Activated naive CD4-positive, alpha-beta T cell treated with anti-CD3 and anti-CD28 coated beads for 36 hours (primary cell): ENCODE measurements at regions not wholly inside any gene's neighbourhood (a gene's known extent, or its start where the extent isn't known, plus 50 kb on each side); places are given as distances from the start of the nearest gene placed in this dataset.
"Not testable (repeated sequence)": the region's sequence is repeated elsewhere in the genome, so short reads cannot be mapped to it uniquely, and the experiment has no call there.

Experiments
- CTCF ChIA-PET: fragments of 350-600 bp; sonication (Branson Sonifier 250); formaldehyde crosslinking; loops from one replicate; lab custom pipeline; 2021; ENCODE audit warnings: antibody characterized with exemption; lab: Charles Lee
- DNase-seq: peaks from one replicate; pipeline ENCODE4 v3.0.0-alpha.2; 2020
- H3K27ac Mint-ChIP-seq: one replicate; pipeline ENCODE4 v1.8.0; 2021; ENCODE audit warnings: mild to moderate bottlenecking, mixed read lengths
- H3K27me3 Mint-ChIP-seq: one replicate; pipeline ENCODE4 v1.8.0; 2021; ENCODE audit warnings: low read depth, mixed read lengths
- H3K36me3 Mint-ChIP-seq: one replicate; pipeline ENCODE4 v1.8.0; 2021; ENCODE audit warnings: low read depth, mixed read lengths
- H3K4me1 Mint-ChIP-seq: one replicate; pipeline ENCODE4 v1.8.0; 2021; ENCODE audit warnings: low read depth, mixed read lengths
- H3K4me3 Mint-ChIP-seq: one replicate; pipeline ENCODE4 v1.8.0; 2021; ENCODE audit warnings: mild to moderate bottlenecking, moderate library complexity, mixed read lengths
- H3K9me3 Mint-ChIP-seq: one replicate; pipeline ENCODE4 v1.8.0; 2021; ENCODE audit warnings: mixed read lengths
- intact Hi-C: fragments of 100-400 bp; cut with micrococcal nuclease; formaldehyde crosslinking; loops from one replicate; pipeline ENCODE4 v1.15.1; 2023

DNA sequence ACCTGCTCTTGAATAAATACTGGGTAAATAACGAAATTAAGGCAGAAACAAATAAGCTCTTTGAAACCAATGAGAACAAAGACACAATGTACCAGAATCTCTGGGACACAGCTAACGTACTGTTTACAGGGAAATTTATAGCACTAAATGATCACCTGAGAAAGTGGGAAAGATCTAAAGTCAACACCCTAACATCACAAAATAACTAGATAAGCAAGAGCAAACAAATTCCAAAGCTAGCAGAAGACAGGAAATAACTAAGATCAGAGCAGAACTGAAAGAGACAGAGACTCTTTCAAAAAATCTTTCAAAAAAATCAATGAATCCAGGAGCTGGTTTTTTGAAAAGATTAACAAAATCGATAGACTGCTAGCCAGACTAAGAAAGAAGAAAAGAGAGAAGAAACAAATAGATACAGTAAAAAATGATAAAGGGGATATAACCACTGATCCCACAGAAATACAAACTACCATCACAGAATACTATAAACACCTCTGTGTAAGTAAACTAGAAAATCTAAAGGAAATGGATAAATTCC is 487.5 kb downstream of the CHSY3 start:
- H3K4me3 Mint-ChIP-seq, H3K4me1 Mint-ChIP-seq, DNase-seq, CTCF ChIA-PET, H3K27ac Mint-ChIP-seq, H3K27me3 Mint-ChIP-seq, intact Hi-C loops, H3K36me3 Mint-ChIP-seq, H3K9me3 Mint-ChIP-seq: not testable (repeated sequence)

- H3K4me1 Mint-ChIP-seq = no peaks in the 10 kb centered on the region
- no peak for DNase-seq
- no peak overlapping the region for H3K27ac Mint-ChIP-seq
- H3K4me3 Mint-ChIP-seq = no peak overlapping the region
- no peaks in the 10 kb centered on the region for H3K27me3 Mint-ChIP-seq
- H3K9me3 Mint-ChIP-seq = no peaks in the 10 kb centered on the region
- intact Hi-C loops = no loop called here
- no peaks in the 10 kb centered on the region for H3K36me3 Mint-ChIP-seq
- CTCF ChIA-PET = no interaction called here
Measured at GRCh38 chr5:130386155-130386554, 481.9 kb downstream of the CHSY3 start.

DNA sequence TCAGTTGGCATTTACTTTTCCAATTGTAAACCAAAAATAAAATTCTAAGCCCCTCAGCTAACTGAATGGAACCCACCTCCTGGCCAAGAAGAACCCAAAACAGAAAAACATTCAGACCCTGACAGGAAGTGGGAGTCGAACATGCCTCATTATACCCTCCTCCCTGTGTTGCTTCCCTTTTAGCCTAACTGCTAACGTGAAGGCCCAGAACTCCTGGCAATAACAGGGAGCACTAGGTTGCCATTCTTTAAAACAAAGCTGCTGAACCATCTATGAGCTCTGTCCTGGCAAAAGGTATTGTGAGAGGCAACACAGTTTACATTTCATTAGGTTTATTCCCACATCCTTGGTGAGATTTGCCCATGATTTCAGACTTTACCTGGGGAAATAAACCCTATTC is 481.4 kb downstream of the CHSY3 start:
- Mint-ChIP-seq H3K4me1 (no peaks in the 10 kb centered on the region), H3K27ac (no peak overlapping the region), H3K4me3 (no peak overlapping the region), H3K27me3 (peaks cover 1% of the 10 kb centered on the region), H3K36me3 (no peaks in the 10 kb centered on the region), H3K9me3 (no peaks in the 10 kb centered on the region)
- intact Hi-C loops = no loop called here
- no peak for DNase-seq
- CTCF ChIA-PET = no interaction called here

- Mint-ChIP-seq H3K4me3 (no peak overlapping the region), H3K27me3 (peaks cover 2% of the 10 kb centered on the region), H3K36me3 (no peaks in the 10 kb centered on the region), H3K27ac (no peak overlapping the region), H3K9me3 (no peaks in the 10 kb centered on the region), H3K4me1 (no peaks in the 10 kb centered on the region)
- DNase-seq = no peak
- intact Hi-C loops = no loop called here
- CTCF ChIA-PET = interaction anchor here (0.7 to 0.9 kb wide), 2 partner anchors 11 to 28 kb away, joined by 4 read pairs; no protein-coding TSS in a partner anchor
Measured at GRCh38 chr5:130365956-130366355, 461.7 kb downstream of the CHSY3 start.

DNA sequence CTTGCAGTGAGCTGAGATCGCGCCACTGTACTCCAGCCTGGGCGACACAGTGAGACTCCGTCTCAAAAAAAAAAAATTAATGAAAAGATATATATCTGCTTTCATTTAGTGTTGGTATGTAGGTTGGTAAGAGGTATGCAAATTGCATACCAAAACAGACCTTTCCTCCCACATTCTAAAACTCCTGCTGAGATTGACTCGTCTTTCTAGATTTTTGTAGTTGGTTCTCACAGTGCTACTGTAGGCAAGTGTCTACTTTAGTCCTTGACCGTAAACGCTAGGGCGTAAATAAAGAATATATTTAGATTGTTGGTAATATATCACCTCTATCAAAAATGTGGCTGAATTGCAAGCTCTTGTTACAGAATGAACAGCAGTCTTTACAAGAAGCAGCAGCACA is 445.9 kb downstream of the CHSY3 start:
- Mint-ChIP-seq H3K4me3 (no peak overlapping the region), H3K36me3 (no peaks in the 10 kb centered on the region), H3K9me3 (no peaks in the 10 kb centered on the region), H3K27me3 (peaks cover 4% of the 10 kb centered on the region), H3K27ac (no peak overlapping the region), H3K4me1 (no peaks in the 10 kb centered on the region)
- intact Hi-C loops = no loop called here
- CTCF ChIA-PET = no interaction called here
- DNase-seq = no peak

DNA sequence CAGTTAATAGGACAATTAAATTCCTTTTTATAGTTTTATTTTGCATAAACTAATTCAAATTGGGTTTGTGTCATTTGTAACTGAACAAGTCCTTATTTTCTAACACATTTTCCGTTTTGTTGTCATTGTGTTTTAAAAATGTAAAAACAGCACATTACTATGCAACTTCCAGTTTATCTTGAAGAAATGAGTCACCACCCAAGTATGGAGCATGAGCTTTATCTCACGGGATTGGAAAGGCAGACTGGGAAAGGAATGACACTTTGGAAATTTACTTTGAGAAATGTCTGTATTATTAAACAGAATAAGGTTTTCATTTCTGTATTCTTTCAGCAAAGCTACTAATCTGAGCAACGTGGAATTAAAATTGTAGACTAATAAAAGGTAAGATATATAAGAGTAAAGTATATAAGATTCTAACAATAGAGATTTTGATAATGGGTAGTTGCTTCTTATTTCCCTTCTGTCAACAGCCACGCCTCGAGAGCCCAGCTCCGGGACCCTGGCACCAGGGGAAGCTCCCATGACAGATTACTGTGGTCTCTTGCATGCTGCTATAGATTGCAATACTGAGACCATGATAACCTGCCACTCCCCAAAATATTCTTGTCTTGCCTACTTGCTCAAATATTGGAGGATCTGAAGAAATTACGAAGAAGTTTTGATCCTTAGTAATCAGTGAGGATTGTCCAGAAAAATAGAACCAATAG is 433.1 kb downstream of the CHSY3 start:
- Mint-ChIP-seq H3K4me1 (no peaks in the 10 kb centered on the region), H3K9me3 (no peaks in the 10 kb centered on the region), H3K27me3 (peaks cover 2% of the 10 kb centered on the region), H3K27ac (no peak overlapping the region), H3K4me3 (no peak overlapping the region), H3K36me3 (no peaks in the 10 kb centered on the region)
- CTCF ChIA-PET = interaction anchor here (0.6 kb wide), 1 partner anchor 29 kb away, joined by 4 read pairs; no protein-coding TSS in a partner anchor
- intact Hi-C loops = no loop called here
- no peak for DNase-seq

- CTCF ChIA-PET = no interaction called here
- no peak overlapping the region for H3K27ac Mint-ChIP-seq
- H3K4me1 Mint-ChIP-seq = no peaks in the 10 kb centered on the region
- DNase-seq = no peak
- H3K9me3 Mint-ChIP-seq = no peaks in the 10 kb centered on the region
- no peak overlapping the region for H3K4me3 Mint-ChIP-seq
- peaks cover 2% of the 10 kb centered on the region for H3K27me3 Mint-ChIP-seq
- no peaks in the 10 kb centered on the region for H3K36me3 Mint-ChIP-seq
- intact Hi-C loops = no loop called here
Measured at GRCh38 chr5:130335117-130335516, 430.9 kb downstream of the CHSY3 start.

DNA sequence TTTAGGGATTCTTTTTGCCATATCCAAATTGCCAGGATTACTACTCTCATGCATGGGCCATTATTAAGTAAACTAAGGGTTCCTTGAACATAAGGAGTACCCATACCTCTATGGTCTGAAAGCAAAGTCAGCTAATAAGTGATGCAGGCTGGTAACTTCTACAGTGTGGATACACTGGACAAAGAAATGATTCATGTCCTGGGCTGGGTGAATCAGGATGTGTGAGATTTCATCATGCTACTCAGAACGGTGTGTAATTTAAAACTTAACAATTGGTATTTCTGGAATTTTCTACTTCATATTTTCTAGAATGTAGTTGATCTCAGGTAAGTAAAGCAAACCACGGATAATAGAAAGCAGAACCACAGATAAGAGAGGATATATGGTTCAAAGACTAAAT is 428.8 kb downstream of the CHSY3 start:
- Mint-ChIP-seq H3K27ac (no peak overlapping the region), H3K27me3 (no peaks in the 10 kb centered on the region), H3K4me3 (no peak overlapping the region), H3K9me3 (no peaks in the 10 kb centered on the region), H3K4me1 (no peaks in the 10 kb centered on the region), H3K36me3 (no peaks in the 10 kb centered on the region)
- no peak for DNase-seq
- intact Hi-C loops = no loop called here
- CTCF ChIA-PET = no interaction called here

DNA sequence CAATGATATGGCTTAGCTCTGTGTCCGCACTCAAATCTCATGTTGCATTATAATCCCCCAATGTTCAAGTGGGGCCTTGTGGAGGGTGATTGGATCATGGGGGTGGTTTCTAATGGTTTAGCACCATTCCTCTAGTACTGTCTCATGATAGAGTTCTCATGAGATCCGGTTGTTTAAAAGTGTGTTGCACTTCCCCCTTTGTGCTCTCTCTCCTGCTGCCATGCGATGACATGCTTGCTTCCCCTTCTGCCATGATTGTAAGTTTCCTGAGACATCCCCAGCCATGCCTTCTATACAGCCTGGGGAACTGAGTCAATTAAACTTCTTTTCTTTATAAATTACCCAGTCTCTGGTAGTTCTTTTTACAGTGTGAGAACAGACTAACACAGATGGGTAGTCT is 427.1 kb downstream of the CHSY3 start:
- Mint-ChIP-seq H3K27me3 (no peaks in the 10 kb centered on the region), H3K36me3 (no peaks in the 10 kb centered on the region), H3K4me3 (no peak overlapping the region), H3K27ac (no peak overlapping the region), H3K9me3 (no peaks in the 10 kb centered on the region), H3K4me1 (no peaks in the 10 kb centered on the region)
- intact Hi-C loops = no loop called here
- CTCF ChIA-PET = no interaction called here
- DNase-seq = no peak

DNA sequence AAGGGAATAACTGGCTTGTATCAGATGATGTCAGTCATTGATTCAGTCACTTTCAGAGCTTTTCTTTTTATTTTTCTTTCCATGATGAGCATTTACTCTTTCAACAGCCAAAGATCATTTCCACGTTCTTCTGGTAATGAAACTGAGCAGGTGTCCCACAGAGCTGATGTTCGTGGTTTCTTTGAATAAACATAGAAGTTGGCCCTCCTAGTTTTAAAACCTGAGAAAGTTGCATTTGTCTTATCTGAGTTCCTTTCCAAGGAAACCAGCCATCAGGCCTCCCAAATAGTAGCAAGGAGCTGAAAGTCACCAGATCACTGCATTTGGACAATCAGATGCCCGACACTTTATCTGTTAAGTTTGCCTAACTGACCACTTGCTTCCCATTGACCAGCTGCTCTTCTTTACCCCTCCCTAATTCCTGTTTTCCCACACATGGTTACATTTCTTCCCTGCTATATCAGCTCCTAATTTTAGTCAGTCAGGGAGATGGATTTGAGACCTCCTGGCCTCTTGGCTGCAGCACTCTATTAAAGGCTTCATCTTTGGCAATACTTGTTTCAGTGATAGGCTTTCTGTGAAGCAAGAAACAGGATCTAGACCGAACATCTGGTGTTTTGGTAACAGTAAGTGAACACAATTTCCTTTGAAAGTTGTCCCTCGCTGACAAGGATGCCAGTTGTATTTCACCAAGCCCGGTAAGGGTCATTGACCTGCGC is 420.8 kb downstream of the CHSY3 start:
- Mint-ChIP-seq H3K27me3 (no peaks in the 10 kb centered on the region), H3K36me3 (no peaks in the 10 kb centered on the region), H3K4me1 (no peaks in the 10 kb centered on the region), H3K9me3 (peaks cover 8% of the 10 kb centered on the region), H3K4me3 (no peak overlapping the region), H3K27ac (no peak overlapping the region)
- no peak for DNase-seq
- intact Hi-C loops = no loop called here
- CTCF ChIA-PET = no interaction called here

DNA sequence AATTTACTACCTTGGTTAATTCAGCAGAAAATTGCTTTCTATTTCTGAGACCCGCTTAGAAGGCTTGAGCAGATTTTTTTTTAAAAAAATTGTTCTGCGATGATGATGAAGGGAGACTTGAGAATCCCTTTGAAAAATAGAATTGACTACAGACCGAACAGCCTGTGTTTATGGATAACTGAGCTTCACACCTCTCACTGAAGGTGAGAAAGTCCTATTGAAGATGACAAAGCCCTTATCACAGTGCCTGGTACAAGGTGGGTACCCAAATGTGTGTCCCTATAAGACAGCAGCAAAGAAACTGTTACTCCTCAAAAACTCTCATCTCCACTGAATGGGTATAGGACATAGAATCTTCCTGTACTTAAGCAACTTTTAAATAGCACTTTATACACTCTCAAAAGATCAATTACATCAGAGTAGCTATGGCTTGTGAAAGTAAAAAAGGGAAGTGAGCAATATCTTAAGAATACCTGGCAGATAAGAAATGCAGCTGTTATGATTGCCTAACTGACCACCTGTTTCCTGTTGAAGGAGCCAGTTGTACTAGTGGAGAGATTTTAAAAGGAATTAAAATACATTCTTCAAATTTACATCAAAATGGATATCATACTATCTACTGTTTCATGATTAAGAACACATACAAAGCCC is 419.7 kb downstream of the CHSY3 start:
- CTCF ChIA-PET = no interaction called here
- peaks cover 8% of the 10 kb centered on the region for H3K9me3 Mint-ChIP-seq
- no peaks in the 10 kb centered on the region for H3K4me1 Mint-ChIP-seq
- no peaks in the 10 kb centered on the region for H3K27me3 Mint-ChIP-seq
- H3K4me3 Mint-ChIP-seq = no peak overlapping the region
- no peak overlapping the region for H3K27ac Mint-ChIP-seq
- H3K36me3 Mint-ChIP-seq = no peaks in the 10 kb centered on the region
- intact Hi-C loops = no loop called here
- DNase-seq = no peak

- intact Hi-C loops = no loop called here
- Mint-ChIP-seq H3K27me3 (no peaks in the 10 kb centered on the region), H3K36me3 (no peaks in the 10 kb centered on the region), H3K4me1 (no peaks in the 10 kb centered on the region), H3K4me3 (no peak overlapping the region), H3K27ac (no peak overlapping the region), H3K9me3 (peaks cover 8% of the 10 kb centered on the region)
- CTCF ChIA-PET = no interaction called here
- no peak for DNase-seq
Measured at GRCh38 chr5:130321931-130322330, 417.7 kb downstream of the CHSY3 start.
